D721Med (cell line): ENCODE measurements at regions not wholly inside any gene's neighbourhood (a gene's known extent, or its start where the extent isn't known, plus 50 kb on each side); places are given as distances from the start of the nearest gene placed in this dataset.
"Not testable (repeated sequence)": the region's sequence is repeated elsewhere in the genome, so short reads cannot be mapped to it uniquely, and the experiment has no call there.

ENCODE experiments used
- DNase-seq: peaks from one replicate; pipeline ENCODE4 v3.0.0; 2011; ENCODE audit warnings: low spot score; ENCODE audit not compliant: insufficient read length
- FAIRE-seq: peaks from 2 replicates; lab custom pipeline; 2011; peaks lifted over from hg19 to GRCh38; lab: Jason Lieb, UNC
- TF ChIP-seq, protein P1 (sequence below): IDR thresholded peaks from 2 replicates; pipeline ENCODE4 v1.5.1; 2012; ENCODE audit warnings: mild to moderate bottlenecking, control low read depth; ENCODE audit not compliant: insufficient read depth; ENCODE audit errors: missing control alignments

DNA sequence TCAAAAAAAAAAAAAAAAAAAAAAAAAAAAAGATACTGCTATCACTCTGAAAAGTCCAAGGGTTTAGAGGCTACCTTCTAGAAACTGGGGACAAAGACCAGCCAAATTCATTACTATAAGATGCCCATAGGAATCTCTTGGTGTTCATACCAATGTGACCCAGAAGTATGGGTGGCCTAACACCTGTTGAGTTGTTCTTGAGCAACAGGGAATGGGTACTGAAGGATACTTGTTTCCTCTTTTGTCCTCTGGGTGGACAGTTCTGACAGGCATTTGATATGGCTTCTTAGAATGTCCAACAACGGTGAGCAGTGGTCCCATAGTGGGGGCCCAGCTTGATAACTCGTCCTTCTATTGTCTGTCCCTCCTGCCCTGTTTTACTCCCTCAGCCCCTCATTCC is 141.4 kb upstream of the PLEKHM1 start:
- TF ChIP-seq, protein P1, sequence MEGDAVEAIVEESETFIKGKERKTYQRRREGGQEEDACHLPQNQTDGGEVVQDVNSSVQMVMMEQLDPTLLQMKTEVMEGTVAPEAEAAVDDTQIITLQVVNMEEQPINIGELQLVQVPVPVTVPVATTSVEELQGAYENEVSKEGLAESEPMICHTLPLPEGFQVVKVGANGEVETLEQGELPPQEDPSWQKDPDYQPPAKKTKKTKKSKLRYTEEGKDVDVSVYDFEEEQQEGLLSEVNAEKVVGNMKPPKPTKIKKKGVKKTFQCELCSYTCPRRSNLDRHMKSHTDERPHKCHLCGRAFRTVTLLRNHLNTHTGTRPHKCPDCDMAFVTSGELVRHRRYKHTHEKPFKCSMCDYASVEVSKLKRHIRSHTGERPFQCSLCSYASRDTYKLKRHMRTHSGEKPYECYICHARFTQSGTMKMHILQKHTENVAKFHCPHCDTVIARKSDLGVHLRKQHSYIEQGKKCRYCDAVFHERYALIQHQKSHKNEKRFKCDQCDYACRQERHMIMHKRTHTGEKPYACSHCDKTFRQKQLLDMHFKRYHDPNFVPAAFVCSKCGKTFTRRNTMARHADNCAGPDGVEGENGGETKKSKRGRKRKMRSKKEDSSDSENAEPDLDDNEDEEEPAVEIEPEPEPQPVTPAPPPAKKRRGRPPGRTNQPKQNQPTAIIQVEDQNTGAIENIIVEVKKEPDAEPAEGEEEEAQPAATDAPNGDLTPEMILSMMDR = no peak
- DNase-seq = no peak
- FAIRE-seq = no peak

DNA sequence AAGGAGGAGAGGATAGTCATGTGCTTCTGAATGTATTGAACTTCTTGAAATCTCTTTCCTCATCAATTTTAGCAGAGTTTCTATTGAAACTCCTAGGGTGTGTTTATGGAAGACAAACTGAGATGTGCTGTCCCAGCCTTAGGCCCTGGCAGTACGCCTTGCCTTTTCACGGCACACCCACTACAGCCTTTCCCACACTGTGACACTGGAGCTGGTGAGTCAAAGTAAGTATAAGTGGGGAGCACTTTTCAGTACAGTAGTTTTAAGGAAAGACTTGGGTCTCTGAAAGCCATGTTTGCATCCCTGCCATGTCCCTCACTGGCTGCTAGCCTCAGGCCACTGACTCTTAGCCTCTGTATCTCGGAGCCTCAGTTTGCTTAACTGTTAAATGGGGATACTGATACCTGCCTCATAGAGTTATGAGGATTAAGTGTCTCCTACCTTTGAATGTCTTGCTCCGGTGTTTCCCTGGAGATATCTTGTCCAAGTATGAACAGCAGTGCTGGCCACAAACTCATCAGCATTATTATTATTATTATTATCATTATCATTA is 144.7 kb upstream of the CRHR1 start:
- DNase-seq (no peak), FAIRE-seq (no peak)

DNA sequence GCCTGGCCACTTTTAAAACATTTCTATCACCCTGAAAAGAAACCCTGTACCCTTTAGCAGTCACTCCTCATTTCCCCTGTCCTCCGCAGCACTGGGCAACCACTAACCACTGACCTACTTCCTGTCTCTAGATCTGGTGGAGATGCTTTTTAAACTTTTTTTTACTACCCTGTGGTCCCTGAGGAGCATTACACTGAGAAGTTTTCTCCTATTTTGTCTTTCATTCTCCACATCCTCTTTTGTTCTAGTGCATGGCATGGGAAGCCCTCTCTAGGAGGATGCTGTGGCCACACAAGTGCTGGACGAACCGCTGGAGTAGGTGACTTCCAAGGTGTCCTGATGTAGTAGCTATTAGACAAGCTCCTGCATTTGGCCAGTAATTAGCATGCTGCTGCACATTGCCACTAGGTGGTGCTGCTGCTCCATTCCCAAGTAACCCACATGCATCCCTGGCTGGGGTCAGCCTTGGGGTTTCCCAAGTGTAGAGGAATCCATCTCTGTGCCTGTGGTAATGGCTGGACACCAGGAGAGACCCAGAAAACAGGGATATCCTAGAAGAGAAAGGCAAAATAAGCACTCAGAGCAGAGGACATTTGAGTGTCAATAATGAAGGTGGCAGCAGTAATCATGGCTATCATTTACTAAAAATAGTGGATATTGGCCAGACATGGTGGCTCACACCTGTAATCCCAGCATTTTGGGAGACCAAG is 143.8 kb upstream of the CRHR1 start:
- peak; percentile 61 for FAIRE-seq
- TF ChIP-seq, protein P1 = peak; percentile 100
- peak; percentile 45 for DNase-seq

More for the DNA sequence above, 144.7 kb upstream of the CRHR1 start:
- TF ChIP-seq, protein P1 = no peak

DNA sequence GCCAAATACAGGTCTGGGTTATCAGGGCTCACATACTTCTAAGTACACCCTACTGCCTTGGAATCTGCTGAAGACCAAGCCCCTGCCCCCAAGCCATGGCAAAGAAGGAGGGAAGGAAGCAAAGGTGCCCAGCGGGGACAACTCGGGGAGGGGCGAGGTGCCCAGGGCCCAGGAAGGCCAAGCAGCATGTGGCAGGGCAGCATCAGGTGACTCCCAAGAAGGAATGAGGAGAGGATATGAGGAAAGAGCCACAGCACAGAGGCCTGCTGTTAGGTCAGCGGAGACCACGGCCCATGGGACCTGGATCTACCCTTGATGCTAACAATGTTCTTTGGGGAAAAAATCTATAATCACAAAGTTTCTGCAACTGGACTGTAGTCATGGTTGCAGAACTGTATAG is 142.6 kb upstream of the CRHR1 start:
- FAIRE-seq (no peak), DNase-seq (no peak)
- TF ChIP-seq, protein P1 = no peak

DNA sequence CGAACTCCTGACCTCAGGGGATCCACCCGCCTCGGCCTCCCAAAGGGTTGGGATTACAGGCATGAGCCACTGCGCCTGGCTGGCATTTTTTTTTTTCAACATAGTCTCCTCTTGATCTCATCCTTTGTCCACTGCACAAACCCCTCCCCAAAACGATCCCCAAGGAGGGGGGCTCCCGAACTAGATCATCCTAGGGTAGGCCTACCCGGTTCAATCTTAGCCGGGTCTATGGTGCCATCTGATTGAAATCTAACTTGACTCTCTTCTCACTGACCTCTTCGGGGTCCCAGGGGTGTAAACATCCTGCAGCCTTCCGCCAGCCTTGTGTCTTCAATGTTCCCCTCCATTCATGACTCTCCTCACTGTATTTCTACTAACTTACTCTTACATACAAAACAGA is 140.5 kb upstream of the CRHR1 start:
- FAIRE-seq = no peak
- TF ChIP-seq, protein P1 = no peak
- DNase-seq = no peak

DNA sequence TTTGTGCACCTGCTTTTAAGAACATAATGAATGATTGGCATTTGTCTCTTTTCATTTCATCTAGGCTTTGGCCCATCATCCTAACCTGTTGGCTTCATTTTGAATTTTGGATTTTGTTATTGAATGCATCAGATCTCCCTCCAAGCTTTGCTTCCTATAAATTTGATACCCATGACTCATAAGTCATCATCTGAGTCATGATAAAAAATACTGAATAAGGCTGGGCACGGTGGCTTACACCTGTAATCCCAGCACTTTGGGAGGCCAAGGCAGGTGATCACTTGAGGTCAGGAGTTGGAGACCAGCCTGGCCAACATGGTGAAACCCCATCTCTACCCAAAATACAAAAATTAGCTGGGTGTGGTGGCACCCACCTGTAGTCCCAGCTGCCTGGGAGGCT is 139.5 kb upstream of the CRHR1 start:
- not testable (repeated sequence) for DNase-seq, FAIRE-seq

DNA sequence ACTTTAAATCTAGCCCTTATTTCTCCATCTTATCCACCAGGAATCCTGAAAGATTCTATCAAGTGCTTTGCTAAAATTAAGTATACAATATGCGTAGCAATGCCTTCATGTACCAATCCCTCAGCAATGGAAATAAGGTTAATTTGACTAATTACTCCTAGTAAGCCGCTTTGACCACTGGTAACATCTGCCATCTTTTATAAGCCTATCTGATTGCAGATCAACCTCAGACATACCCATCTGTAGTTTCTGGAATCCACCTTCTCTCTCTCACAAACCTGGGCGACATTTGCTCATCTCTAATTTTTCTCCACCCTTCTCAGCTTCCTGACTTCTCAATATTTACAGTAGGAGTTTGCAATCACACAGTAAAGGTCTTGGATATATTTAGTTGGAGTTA is 138.8 kb upstream of the CRHR1 start:
- TF ChIP-seq, protein P1 = no peak
- peak; percentile 63 for DNase-seq
- FAIRE-seq = peak; percentile 95
